Mammary epithelial cell (primary cell): ENCODE measurements at regions not wholly inside any gene's neighbourhood (a gene's known extent, or its start where the extent isn't known, plus 50 kb on each side); places are given as distances from the start of the nearest gene placed in this dataset.

Experiments used
- EZH2 ChIP-seq: IDR thresholded peaks from 2 replicates; pipeline ENCODE4 v1.6.1; 2012; ENCODE audit warnings: low read length, inconsistent platforms, borderline replicate concordance
- TF ChIP-seq, protein P1 (sequence below), 2 donors: IDR thresholded peaks in 1 of 2; conservative IDR thresholded peaks in 1 of 2; 2 replicates each; pipeline ENCODE4 v1.5.1; 2011 to 2012; ENCODE audit warnings: inconsistent platforms in 2 of 2, low read length in 2 of 2, mild to moderate bottlenecking in 2 of 2, control low read depth in 1 of 2, low read depth in 1 of 2; ENCODE audit not compliant: insufficient read depth in 1 of 2; ENCODE audit errors: extremely low read depth in 1 of 2

DNA sequence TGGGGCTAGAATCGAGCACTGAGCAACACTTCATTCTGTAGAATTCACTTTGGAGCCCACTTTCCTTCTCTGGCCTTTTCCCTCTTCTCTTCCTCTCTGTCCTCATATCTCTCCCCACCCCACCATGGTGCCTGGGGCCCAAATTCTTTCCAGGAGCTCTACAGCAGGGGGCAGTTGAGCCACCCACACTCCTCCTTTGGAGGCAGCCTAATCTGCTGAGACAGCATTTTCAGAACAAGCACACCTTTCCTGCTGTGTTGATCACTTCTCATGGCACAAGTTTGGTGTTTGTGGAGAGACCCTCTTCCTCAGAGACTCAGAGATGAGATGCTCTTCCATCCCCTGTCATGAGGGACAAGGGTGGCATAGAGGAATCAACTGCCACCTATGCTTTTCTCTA, 52.0 kb upstream of the PRR23C start:
- TF ChIP-seq, protein P1, sequence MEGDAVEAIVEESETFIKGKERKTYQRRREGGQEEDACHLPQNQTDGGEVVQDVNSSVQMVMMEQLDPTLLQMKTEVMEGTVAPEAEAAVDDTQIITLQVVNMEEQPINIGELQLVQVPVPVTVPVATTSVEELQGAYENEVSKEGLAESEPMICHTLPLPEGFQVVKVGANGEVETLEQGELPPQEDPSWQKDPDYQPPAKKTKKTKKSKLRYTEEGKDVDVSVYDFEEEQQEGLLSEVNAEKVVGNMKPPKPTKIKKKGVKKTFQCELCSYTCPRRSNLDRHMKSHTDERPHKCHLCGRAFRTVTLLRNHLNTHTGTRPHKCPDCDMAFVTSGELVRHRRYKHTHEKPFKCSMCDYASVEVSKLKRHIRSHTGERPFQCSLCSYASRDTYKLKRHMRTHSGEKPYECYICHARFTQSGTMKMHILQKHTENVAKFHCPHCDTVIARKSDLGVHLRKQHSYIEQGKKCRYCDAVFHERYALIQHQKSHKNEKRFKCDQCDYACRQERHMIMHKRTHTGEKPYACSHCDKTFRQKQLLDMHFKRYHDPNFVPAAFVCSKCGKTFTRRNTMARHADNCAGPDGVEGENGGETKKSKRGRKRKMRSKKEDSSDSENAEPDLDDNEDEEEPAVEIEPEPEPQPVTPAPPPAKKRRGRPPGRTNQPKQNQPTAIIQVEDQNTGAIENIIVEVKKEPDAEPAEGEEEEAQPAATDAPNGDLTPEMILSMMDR (conservative IDR thresholded peaks at IDR 0.05 in 1 of 2, IDR thresholded peaks at IDR 0.05 in 1 of 2; ENCODE audit: extremely low read depth in 1 of 2, insufficient read depth in 1 of 2, low read depth in 1 of 2, low read length in 2 of 2) = no peak
- no peak for TF ChIP-seq EZH2
